Adrenal gland (tissue), 9 donors: ENCODE measurements at regions not wholly inside any gene's neighbourhood (a gene's known extent, or its start where the extent isn't known, plus 50 kb on each side); places are given as distances from the start of the nearest gene placed in this dataset.

Source experiments
- DNase-seq, 7 donors: peaks; one replicate each; pipeline ENCODE4 v3.0.0-alpha.2; 2019 to 2020
- H3K27ac ChIP-seq, 5 donors: fragments of 200-600 bp; sonication (generic) in 4 of 5; 1 replicate in 3 of 5; 2 replicates in 2 of 5; pipeline versions ENCODE4 v1.5.1 to v1.8.0; 2016 to 2020; ENCODE audit warnings: mild to moderate bottlenecking in 1 of 5
- H3K27me3 ChIP-seq: fragments of 200-600 bp; 2 replicates; pipeline ENCODE4 v1.8.0; 2021
- H3K36me3 ChIP-seq, 2 donors: fragments of 200-600 bp; replicated peaks in 1 of 2; 1 replicate in 1 of 2; 2 replicates in 1 of 2; pipeline versions ENCODE4 v1.5.1 to v1.8.0; 2018 to 2022
- H3K4me1 ChIP-seq, 2 donors: fragments of 200-600 bp; replicated peaks in 1 of 2; 1 replicate in 1 of 2; 2 replicates in 1 of 2; pipeline versions ENCODE4 v1.5.1 to v1.8.0; 2018 to 2021
- H3K4me3 ChIP-seq, 4 donors: fragments of 200-600 bp; sonication (generic) in 3 of 4; one replicate each; pipeline ENCODE4 v1.5.1; 2016 to 2018
- H3K9me3 ChIP-seq, 3 donors: fragments of 200-600 bp; sonication (generic) in 1 of 3; replicated peaks in 1 of 3; 1 replicate in 2 of 3; 2 replicates in 1 of 3; pipeline versions ENCODE4 v1.5.1 to v1.8.0; 2016 to 2021
- CTCF ChIP-seq, 6 experiments: fragments of 450-650 bp in 4 of 6; fragments of 200-600 bp in 2 of 6; sonication (generic) in 1 of 6; IDR thresholded peaks; 1 replicate in 5 of 6; 2 replicates in 1 of 6; pipeline versions ENCODE4 v1.5.1 to v1.8.0; 2016 to 2021; ENCODE audit warnings: antibody characterized with exemption in 6 of 6, mild to moderate bottlenecking in 2 of 6, moderate library complexity in 1 of 6
- POLR2A ChIP-seq, 2 donors: fragments of 450-650 bp; IDR thresholded peaks; one replicate each; pipeline ENCODE4 v1.6.1; 2017; ENCODE audit warnings: antibody characterized with exemption in 2 of 2, mild to moderate bottlenecking in 2 of 2, moderate library complexity in 1 of 2
- whole genome bisulfite sequencing, 4 donors: extraction: QIAGEN DNeasy Blood & Tissue Kit in 2 of 4; methylation state at CpG; one replicate each; pipeline versions ENCODE4 v1.1.5 to v1.1.7; 2013 to 2017; 5-methylcytosine and 5-hydroxymethylcytosine counted together
- intact Hi-C, 2 donors: fragments of 100-400 bp; cut with DNase I; formaldehyde crosslinking; loops; one replicate each; pipeline versions ENCODE4 v1.14.1 to v1.15.0; 2022 to 2023
- donor health status: healthy with polysubstance abuse.
- donor health status: Bipolar disorder and iron deficiency.
- donor health status: DM: yes; HTN: yes; CAD: no.
- donor health status: DM: no; HTN: no; CAD: no.
- donor health status: DM: no; HTN: no; CAD: no.

- H3K4me3 ChIP-seq, result no peak overlapping the region
- DNase-seq, result no peak
- H3K27me3 ChIP-seq, result no peaks in the 10 kb centered on the region
- intact Hi-C loops, result no loop called here
- H3K36me3 ChIP-seq, result no peaks in the 10 kb centered on the region
- H3K9me3 ChIP-seq, result no peaks in the 10 kb centered on the region
- no peak overlapping the region for H3K27ac ChIP-seq
- H3K4me1 ChIP-seq, result no peaks in the 10 kb centered on the region
- no peak for TF ChIP-seq CTCF (IDR thresholded peaks at IDR 0.05)
- TF ChIP-seq POLR2A (IDR thresholded peaks at IDR 0.05), result no peak
These were observed 111.9 kb downstream of the FEM1C start for GRCh38 chr5:115432691-115433090.

DNA sequence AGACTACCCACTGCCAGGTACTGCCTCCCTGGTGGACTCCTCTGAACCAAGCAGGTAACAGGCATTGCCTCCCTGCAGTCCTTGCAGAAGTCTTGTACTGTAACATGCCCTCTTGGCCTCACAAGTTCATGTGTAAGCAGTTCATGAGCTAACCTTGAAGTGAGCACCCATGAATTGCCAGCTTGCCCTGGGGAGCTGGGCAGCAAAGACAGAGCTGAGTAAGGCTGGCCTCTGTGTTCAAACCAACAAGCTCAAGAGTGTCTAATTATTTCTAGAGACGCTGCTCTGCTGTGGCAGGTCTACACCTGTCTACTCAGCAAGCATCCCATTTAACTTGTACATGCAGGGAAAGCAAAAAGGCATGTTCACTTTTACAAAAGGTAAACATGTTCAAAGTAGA, 113.5 kb downstream of the FEM1C start:
- intact Hi-C loops, result no loop called here
- no peaks in the 10 kb centered on the region for H3K36me3 ChIP-seq
- 70 to 80% (median 74%) methylated on average over 1 of the region's 1 CpG for WGBS, 4 donors
- no peaks in the 10 kb centered on the region for H3K27me3 ChIP-seq
- H3K27ac ChIP-seq, result no peak overlapping the region
- H3K4me3 ChIP-seq, result no peak overlapping the region
- no peak for TF ChIP-seq POLR2A (IDR thresholded peaks at IDR 0.05)
- TF ChIP-seq CTCF (IDR thresholded peaks at IDR 0.05), result no peak
- no peak for DNase-seq
- H3K9me3 ChIP-seq, result no peaks in the 10 kb centered on the region
- H3K4me1 ChIP-seq, result no peaks in the 10 kb centered on the region

DNA sequence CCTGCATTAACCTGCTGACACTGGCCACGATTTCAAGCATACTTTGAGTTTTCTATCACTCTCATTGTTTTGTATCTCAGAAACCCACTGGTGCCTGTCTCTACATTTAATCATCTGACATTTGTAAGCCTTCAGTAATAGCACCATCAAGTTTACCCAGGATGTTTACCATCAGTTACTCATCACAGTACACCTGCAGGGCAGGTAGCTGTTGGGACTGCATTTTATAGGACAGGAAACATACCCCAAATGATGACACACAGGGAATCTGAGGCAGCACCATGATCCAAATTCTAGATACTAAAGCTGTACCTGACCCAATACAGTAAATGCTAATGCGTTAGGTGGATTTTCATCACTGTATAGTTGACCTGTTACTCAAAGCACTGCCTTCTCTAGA, 114.2 kb downstream of the FEM1C start:
- Histone ChIP-seq H3K36me3 (no peaks in the 10 kb centered on the region), H3K27ac (no peak overlapping the region), H3K9me3 (no peaks in the 10 kb centered on the region), H3K4me1 (no peaks in the 10 kb centered on the region), H3K27me3 (no peaks in the 10 kb centered on the region), H3K4me3 (no peak overlapping the region)
- DNase-seq, result no peak
- WGBS, 4 donors, result 73 to 88% (median 84%) methylated on average over 2 of the region's 2 CpGs
- intact Hi-C loops, result no loop called here
- no peak for TF ChIP-seq CTCF (IDR thresholded peaks at IDR 0.05)
- TF ChIP-seq POLR2A (IDR thresholded peaks at IDR 0.05), result no peak

DNA sequence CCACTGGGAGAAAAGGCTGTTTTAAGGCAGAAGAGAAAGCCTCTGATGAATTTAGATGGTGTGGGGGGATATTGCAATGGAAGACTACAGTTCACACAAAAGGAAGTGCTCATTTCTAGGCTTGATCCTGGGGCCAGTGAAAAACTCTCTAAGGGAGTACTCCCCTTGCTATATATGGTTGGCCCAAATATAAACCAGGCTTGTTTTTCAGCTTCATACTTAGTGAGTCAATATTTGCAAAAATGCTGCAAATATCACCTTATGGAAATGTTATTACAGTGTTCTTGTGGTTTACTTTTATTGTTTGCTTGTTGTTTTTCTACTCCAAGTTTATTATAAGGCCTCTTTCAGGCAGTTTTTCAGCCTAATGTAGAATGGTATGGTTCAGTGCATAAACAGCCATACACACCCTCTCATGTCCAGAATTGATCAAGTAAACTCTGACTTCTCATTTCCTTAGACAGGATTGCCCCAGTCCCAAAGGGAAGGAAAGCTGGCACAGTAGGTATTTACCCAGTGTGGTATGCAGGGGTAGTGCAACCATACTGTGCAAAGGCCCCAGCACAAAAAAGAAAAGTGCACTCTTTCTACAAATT, 115.1 kb downstream of the FEM1C start:
- Histone ChIP-seq H3K4me1 (no peaks in the 10 kb centered on the region), H3K27ac (no peak overlapping the region), H3K27me3 (no peaks in the 10 kb centered on the region), H3K9me3 (no peaks in the 10 kb centered on the region), H3K36me3 (no peaks in the 10 kb centered on the region), H3K4me3 (no peak overlapping the region)
- TF ChIP-seq CTCF (IDR thresholded peaks at IDR 0.05) (no peak), POLR2A (IDR thresholded peaks at IDR 0.05) (no peak)
- DNase-seq, result no peak
- intact Hi-C loops, result no loop called here
